Gastroesophageal sphincter (tissue), 4 donors: ENCODE measurements at regions not wholly inside any gene's neighbourhood (a gene's known extent, or its start where the extent isn't known, plus 50 kb on each side); places are given as distances from the start of the nearest gene placed in this dataset.
"Not testable (repeated sequence)": the region's sequence is repeated elsewhere in the genome, so short reads cannot be mapped to it uniquely, and the experiment has no call there.

Experiments
- ATAC-seq: fragments of 150-250 bp; one replicate; pipeline ENCODE4 v1.9.1; 2016; ENCODE audit warnings: mild to moderate bottlenecking, moderate library complexity
- H3K27ac ChIP-seq, 4 donors: fragments of 200-600 bp; sonication (generic) in 3 of 4; 1 replicate in 3 of 4; 2 replicates in 1 of 4; pipeline ENCODE4 v1.5.1; 2016 to 2019
- H3K27me3 ChIP-seq: fragments of 200-600 bp; sonication (generic); one replicate; pipeline ENCODE4 v1.5.1; 2019
- H3K36me3 ChIP-seq, 2 donors: fragments of 200-600 bp; sonication (generic); one replicate each; pipeline ENCODE4 v1.5.1; 2019; ENCODE audit warnings: control low read depth in 1 of 2
- H3K4me1 ChIP-seq, 3 donors: fragments of 200-600 bp; sonication (generic); 1 replicate in 2 of 3; 2 replicates in 1 of 3; pipeline ENCODE4 v1.5.1; 2016 to 2019; ENCODE audit warnings: control low read depth in 2 of 3
- H3K4me3 ChIP-seq, 2 donors: fragments of 200-600 bp; sonication (generic); one replicate each; pipeline ENCODE4 v1.5.1; 2019; ENCODE audit warnings: mild to moderate bottlenecking in 1 of 2, moderate library complexity in 1 of 2
- H3K9me3 ChIP-seq, 3 donors: fragments of 200-600 bp; sonication (generic); one replicate each; pipeline ENCODE4 v1.5.1; 2017 to 2019; ENCODE audit warnings: control low read depth in 2 of 3
- EP300 ChIP-seq: sonication (generic); formaldehyde crosslinking; IDR thresholded peaks from one replicate; pipeline ENCODE4 v1.6.1; 2017; ENCODE audit warnings: antibody characterized with exemption, mild to moderate bottlenecking
- POLR2A ChIP-seq, 2 donors: fragments of 450-650 bp; IDR thresholded peaks; one replicate each; pipeline ENCODE4 v1.6.1; 2017; ENCODE audit warnings: antibody characterized with exemption in 2 of 2, mild to moderate bottlenecking in 2 of 2, moderate library complexity in 1 of 2
- POLR2AphosphoS5 ChIP-seq: sonication (generic); formaldehyde crosslinking; IDR thresholded peaks from one replicate; pipeline ENCODE4 v1.6.1; 2017; ENCODE audit warnings: antibody characterized with exemption
- WGBS, 2 donors: methylation state at CpG; one replicate each; pipeline ENCODE4 v1.1.5; 2018; ENCODE audit warnings: low coverage in 1 of 2; 5-methylcytosine and 5-hydroxymethylcytosine counted together
- TF ChIP-seq, protein P1 (sequence below), 4 experiments: fragments of 200-600 bp in 2 of 4; fragments of 450-650 bp in 2 of 4; sonication (generic) in 1 of 4; IDR thresholded peaks; one replicate each; pipeline ENCODE4 v1.5.1; 2017 to 2019; ENCODE audit warnings: antibody characterized with exemption in 4 of 4, mild to moderate bottlenecking in 2 of 4, moderate library complexity in 2 of 4

DNA sequence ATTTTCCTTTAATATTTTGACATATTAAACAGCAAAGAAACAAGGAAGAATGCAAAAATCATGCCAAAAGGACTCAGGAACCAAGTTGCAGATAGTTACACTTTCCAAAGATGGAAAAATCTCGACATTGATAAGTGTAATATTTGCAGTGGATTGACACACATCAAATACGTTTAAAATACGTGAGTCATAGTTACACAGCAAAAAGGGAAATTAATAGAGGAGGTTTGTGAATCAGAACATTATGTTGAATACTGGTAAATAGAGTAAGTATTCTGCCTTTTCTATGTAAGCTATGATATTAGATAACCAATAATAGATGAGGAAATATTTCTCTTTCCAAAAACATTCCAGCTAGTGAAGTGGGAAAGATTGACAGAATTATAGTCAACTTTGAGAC lies 1761.3 kb upstream of the IGFBP7 start:
- TF ChIP-seq POLR2AphosphoS5 (no peak), POLR2A (IDR thresholded peaks at IDR 0.05) (no peak), EP300 (no peak)
- TF ChIP-seq, protein P1, sequence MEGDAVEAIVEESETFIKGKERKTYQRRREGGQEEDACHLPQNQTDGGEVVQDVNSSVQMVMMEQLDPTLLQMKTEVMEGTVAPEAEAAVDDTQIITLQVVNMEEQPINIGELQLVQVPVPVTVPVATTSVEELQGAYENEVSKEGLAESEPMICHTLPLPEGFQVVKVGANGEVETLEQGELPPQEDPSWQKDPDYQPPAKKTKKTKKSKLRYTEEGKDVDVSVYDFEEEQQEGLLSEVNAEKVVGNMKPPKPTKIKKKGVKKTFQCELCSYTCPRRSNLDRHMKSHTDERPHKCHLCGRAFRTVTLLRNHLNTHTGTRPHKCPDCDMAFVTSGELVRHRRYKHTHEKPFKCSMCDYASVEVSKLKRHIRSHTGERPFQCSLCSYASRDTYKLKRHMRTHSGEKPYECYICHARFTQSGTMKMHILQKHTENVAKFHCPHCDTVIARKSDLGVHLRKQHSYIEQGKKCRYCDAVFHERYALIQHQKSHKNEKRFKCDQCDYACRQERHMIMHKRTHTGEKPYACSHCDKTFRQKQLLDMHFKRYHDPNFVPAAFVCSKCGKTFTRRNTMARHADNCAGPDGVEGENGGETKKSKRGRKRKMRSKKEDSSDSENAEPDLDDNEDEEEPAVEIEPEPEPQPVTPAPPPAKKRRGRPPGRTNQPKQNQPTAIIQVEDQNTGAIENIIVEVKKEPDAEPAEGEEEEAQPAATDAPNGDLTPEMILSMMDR (IDR thresholded peaks at IDR 0.05): no peak
- H3K9me3 ChIP-seq: no peaks in the 10 kb centered on the region
- WGBS, 2 donors: 78 to 86% methylated on average over 3 of the region's 3 CpGs

DNA sequence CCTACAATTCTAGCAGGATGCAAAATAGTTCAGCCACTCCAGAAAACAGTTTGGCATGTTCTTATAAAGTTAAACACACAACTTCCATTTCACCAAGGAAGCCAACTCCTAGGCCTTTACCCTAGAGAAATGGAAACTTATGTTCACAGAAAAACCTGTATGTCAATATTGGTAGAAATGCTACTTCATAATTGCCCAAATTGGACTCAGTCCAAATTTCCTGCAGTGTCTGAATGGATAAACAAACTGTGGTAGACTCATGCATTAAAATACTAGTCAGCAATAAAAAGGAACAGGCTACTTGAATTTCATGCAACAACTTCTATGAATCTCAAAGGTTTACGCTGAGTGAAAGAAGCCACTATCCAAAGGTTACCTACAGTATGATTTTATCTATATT lies 1738.8 kb upstream of the IGFBP7 start:
- Histone ChIP-seq H3K27me3 (no peaks in the 10 kb centered on the region), H3K4me3 (no peak overlapping the region), H3K27ac (no peak overlapping the region), H3K9me3 (no peaks in the 10 kb centered on the region), H3K36me3 (no peaks in the 10 kb centered on the region), H3K4me1 (no peaks in the 10 kb centered on the region)
- 100% methylated on average over 1 of the region's 1 CpG for WGBS, 2 donors
- TF ChIP-seq EP300 (no peak), POLR2A (IDR thresholded peaks at IDR 0.05) (no peak), POLR2AphosphoS5 (no peak)
- TF ChIP-seq, protein P1 (IDR thresholded peaks at IDR 0.05): no peak
- ATAC-seq: no peak

More for the DNA sequence above, 1761.3 kb upstream of the IGFBP7 start:
- no peaks in the 10 kb centered on the region for H3K27me3 ChIP-seq
- no peaks in the 10 kb centered on the region for H3K4me1 ChIP-seq
- no peaks in the 10 kb centered on the region for H3K36me3 ChIP-seq
- H3K27ac ChIP-seq: no peak overlapping the region
- no peak overlapping the region for H3K4me3 ChIP-seq
- ATAC-seq: no peak

DNA sequence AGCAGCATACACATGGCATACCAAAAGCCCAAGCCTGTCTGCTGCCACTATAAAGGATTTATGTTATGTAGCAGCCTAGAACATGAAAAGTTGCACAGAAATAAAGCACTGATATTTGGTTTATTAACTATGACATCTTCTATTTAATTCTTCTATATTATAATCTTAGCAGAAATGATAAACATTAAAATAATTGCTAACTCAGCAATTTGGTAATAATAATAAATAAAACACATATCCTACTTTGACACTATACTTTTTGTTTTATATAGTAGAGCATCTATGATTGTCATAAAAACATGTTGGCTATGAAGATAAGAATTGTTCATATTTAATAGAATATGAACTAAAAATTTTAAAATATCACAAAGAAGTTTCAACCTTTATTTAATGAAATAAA lies 1733.3 kb upstream of the IGFBP7 start:
- Histone ChIP-seq H3K36me3 (no peaks in the 10 kb centered on the region), H3K4me3 (no peak overlapping the region), H3K9me3 (no peaks in the 10 kb centered on the region), H3K4me1 (no peaks in the 10 kb centered on the region), H3K27ac (no peak overlapping the region), H3K27me3 (no peaks in the 10 kb centered on the region)
- TF ChIP-seq POLR2AphosphoS5 (no peak), EP300 (no peak)
- TF ChIP-seq, protein P1 (IDR thresholded peaks at IDR 0.05): no peak
- no peak for ATAC-seq

DNA sequence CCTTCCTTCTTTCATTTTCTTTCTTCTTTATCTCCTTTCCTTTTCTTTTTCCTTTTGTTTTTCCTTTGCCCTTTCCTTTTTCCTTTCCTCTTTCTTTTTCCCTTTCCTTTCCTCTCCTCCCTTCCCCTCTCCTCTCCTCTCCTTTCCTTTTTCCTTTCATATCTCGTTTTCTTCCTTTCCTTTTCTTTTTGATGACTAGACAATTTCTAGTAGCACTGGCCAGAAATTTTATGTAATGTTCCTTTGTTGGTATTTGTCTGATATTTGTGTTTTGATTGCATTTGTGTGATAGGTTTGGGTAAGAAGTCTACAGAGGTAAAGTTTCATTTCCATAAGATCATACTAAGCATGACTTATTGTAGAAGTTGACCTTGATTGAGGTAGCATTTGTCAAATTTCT lies 1722.9 kb upstream of the IGFBP7 start:
- TF ChIP-seq, protein P1 (IDR thresholded peaks at IDR 0.05): no peak
- TF ChIP-seq POLR2A (IDR thresholded peaks at IDR 0.05) (no peak), POLR2AphosphoS5 (no peak), EP300 (no peak)
- WGBS, 2 donors: 67 to 100% methylated on average over 1 of the region's 1 CpG
- no peak overlapping the region for H3K4me3 ChIP-seq
- no peak overlapping the region for H3K27ac ChIP-seq
- H3K9me3 ChIP-seq: no peaks in the 10 kb centered on the region
- no peak for ATAC-seq
- H3K36me3 ChIP-seq: no peaks in the 10 kb centered on the region
- H3K4me1 ChIP-seq: no peaks in the 10 kb centered on the region
- H3K27me3 ChIP-seq: no peaks in the 10 kb centered on the region

DNA sequence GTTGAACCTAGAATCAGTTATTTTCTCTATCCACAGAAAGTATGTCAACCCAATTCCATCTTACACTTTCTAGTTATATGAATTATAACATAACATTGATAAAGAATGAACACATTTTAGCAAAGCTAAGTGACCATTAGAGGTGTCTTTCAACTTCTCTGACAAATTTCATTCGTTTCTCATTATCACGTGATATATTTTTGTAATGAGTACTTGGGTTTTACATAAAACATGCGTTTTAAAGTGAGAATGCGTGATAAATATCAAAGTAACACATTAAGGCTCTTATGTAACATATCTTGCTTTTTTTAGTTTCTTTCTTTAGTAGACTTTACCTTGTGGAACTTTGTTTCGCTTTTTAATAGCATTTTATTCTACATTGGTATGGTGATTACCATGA lies 1715.1 kb upstream of the IGFBP7 start:
- WGBS, 2 donors: 85 to 86% methylated on average over 5 of the region's 5 CpGs
- no peaks in the 10 kb centered on the region for H3K36me3 ChIP-seq
- H3K27me3 ChIP-seq: no peaks in the 10 kb centered on the region
- H3K4me1 ChIP-seq: no peaks in the 10 kb centered on the region
- no peaks in the 10 kb centered on the region for H3K9me3 ChIP-seq
- H3K27ac ChIP-seq: no peak overlapping the region
- TF ChIP-seq, protein P1 (IDR thresholded peaks at IDR 0.05): no peak
- TF ChIP-seq POLR2AphosphoS5: no peak
- TF ChIP-seq EP300: no peak
- no peak for TF ChIP-seq POLR2A (IDR thresholded peaks at IDR 0.05)
- no peak overlapping the region for H3K4me3 ChIP-seq
- no peak for ATAC-seq

DNA sequence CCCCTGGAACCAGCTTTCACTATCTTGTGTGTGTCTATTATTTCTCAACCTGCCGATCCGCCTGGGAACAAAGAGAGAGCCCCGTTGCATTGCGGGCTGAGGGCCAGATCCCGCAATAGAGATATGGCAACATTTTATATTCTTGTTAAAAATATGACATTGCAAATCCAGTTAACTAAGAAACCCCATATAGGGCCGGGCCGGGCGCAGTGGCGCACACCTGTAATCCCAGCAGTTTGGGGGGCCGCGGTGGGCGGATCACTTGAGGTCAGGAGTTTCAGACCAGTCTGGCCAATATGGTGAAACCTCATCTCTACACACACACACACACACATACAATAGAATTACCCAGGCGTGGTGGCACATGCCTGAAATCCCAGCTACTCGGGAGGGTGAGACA lies 1708.4 kb upstream of the IGFBP7 start:
- not testable (repeated sequence) for ATAC-seq, H3K27me3 ChIP-seq, H3K36me3 ChIP-seq, H3K27ac ChIP-seq, H3K4me3 ChIP-seq, H3K4me1 ChIP-seq, H3K9me3 ChIP-seq
- 86 to 97% methylated on average over 2 to 11 of the region's 14 CpGs for WGBS, 2 donors
